NCI-H2029 treated with DMSO at 0.1 percent for 48 hours (cell line): ENCODE measurements at regions not wholly inside any gene's neighbourhood (a gene's known extent, or its start where the extent isn't known, plus 50 kb on each side); places are given as distances from the start of the nearest gene placed in this dataset.
A peak's percentile ranks its signal among the peaks of the same experiment; 100 is the strongest.

Experiments used
- DNase-seq: peaks from one replicate; lab custom pipeline; 2025; lab: John Stamatoyannopoulos, UW

- no peak for DNase-seq
Measured at GRCh38 chr6:45741437-45742171, 274.1 kb downstream of the CLIC5 start.

- no peak for DNase-seq
Measured at GRCh38 chr6:45739058-45739457, 276.6 kb downstream of the CLIC5 start.

- DNase-seq, result no peak
Measured at GRCh38 chr6:45738057-45738455, 277.6 kb downstream of the CLIC5 start.

GRCh38 chr6:45737331-45738056 lies 278.2 kb downstream of the CLIC5 start:
- DNase-seq, result no peak

- no peak for DNase-seq
Measured at GRCh38 chr6:45736134-45736533, 279.5 kb downstream of the CLIC5 start.

GRCh38 chr6:45732731-45733130 lies 282.9 kb downstream of the CLIC5 start:
- DNase-seq, result no peak

- no peak for DNase-seq
Measured at GRCh38 chr6:45730232-45730631, 285.4 kb downstream of the CLIC5 start.

GRCh38 chr6:45728674-45729073 lies 287.0 kb downstream of the CLIC5 start:
- DNase-seq, result no peak

GRCh38 chr6:45727819-45728449 lies 287.7 kb downstream of the CLIC5 start:
- peak; percentile 79 for DNase-seq

GRCh38 chr6:45727228-45727627 lies 288.4 kb downstream of the CLIC5 start:
- DNase-seq, result no peak

- no peak for DNase-seq
Measured at GRCh38 chr6:45726444-45726843, 289.2 kb downstream of the CLIC5 start.

GRCh38 chr6:45724511-45724910 lies 291.1 kb downstream of the CLIC5 start:
- peak; percentile 71 for DNase-seq

GRCh38 chr6:45724027-45724426 lies 291.6 kb downstream of the CLIC5 start:
- DNase-seq, result no peak

GRCh38 chr6:45722876-45723275 lies 292.8 kb downstream of the CLIC5 start:
- no peak for DNase-seq

- DNase-seq, result no peak
Measured at GRCh38 chr6:45721665-45722064, 294.0 kb downstream of the CLIC5 start.

- DNase-seq, result no peak
Measured at GRCh38 chr6:45718871-45719270, 296.8 kb downstream of the CLIC5 start.

GRCh38 chr6:45718131-45718530 lies 297.5 kb downstream of the CLIC5 start:
- no peak for DNase-seq

GRCh38 chr6:45717715-45718114 lies 297.9 kb downstream of the CLIC5 start:
- DNase-seq, result no peak

- DNase-seq, result no peak
Measured at GRCh38 chr6:45717027-45717426, 298.6 kb downstream of the CLIC5 start.

- DNase-seq, result no peak
Measured at GRCh38 chr6:45715508-45715803, 300.2 kb downstream of the CLIC5 start.

GRCh38 chr6:45714741-45715507 lies 300.7 kb downstream of the CLIC5 start:
- peak; percentile 35 for DNase-seq

- DNase-seq, result no peak
Measured at GRCh38 chr6:45714006-45714730, 301.5 kb downstream of the CLIC5 start.
